IMR-90 (cell line): ENCODE measurements at regions not wholly inside any gene's neighbourhood (a gene's known extent, or its start where the extent isn't known, plus 50 kb on each side); places are given as distances from the start of the nearest gene placed in this dataset.

ENCODE experiments used
- CEBPB ChIP-seq: IDR thresholded peaks from 2 replicates; pipeline ENCODE4 v1.6.1; 2012; ENCODE audit warnings: low read depth, low read length, improper control_type of control experiment
- MXI1 ChIP-seq: IDR thresholded peaks from 2 replicates; pipeline ENCODE4 v1.6.1; 2012; ENCODE audit warnings: low read depth, mild to moderate bottlenecking, low read length, moderate library complexity, borderline replicate concordance
- POLR2A ChIP-seq: IDR thresholded peaks from 2 replicates; pipeline ENCODE4 v1.6.1; 2012; ENCODE audit warnings: mild to moderate bottlenecking, low read depth, low read length
- TF ChIP-seq, protein P1 (sequence below): conservative IDR thresholded peaks from 2 replicates; pipeline ENCODE4 v1.5.1; 2012; ENCODE audit warnings: mild to moderate bottlenecking, low read depth, low read length, improper control_type of control experiment
- TF ChIP-seq, protein P2 (sequence below): fragments of 150-350 bp; IDR thresholded peaks from 2 replicates; pipeline ENCODE4 v1.6.1; 2017; ENCODE audit warnings: mild to moderate bottlenecking, antibody characterized with exemption, low read length, low read depth

DNA sequence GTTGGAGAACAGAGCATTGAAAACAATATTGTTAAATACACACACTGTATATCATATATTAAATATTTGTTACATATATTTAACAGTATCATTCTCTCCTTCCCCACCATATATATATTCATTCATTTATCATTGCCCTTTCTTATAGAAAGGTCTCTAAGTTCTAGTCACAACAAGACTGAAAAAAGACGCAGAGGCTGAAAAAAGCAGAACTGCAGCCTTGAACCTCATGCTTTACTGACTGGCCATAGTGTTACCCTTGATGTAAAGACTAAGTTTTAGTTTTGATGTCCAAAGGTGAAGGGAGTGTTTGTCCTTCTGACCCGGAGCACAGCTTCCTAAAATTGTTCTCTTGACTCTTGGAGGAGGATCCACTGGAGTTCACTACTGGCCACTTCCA is 247.9 kb downstream of the PTEN start:
- TF ChIP-seq MXI1: no peak
- TF ChIP-seq, protein P1, sequence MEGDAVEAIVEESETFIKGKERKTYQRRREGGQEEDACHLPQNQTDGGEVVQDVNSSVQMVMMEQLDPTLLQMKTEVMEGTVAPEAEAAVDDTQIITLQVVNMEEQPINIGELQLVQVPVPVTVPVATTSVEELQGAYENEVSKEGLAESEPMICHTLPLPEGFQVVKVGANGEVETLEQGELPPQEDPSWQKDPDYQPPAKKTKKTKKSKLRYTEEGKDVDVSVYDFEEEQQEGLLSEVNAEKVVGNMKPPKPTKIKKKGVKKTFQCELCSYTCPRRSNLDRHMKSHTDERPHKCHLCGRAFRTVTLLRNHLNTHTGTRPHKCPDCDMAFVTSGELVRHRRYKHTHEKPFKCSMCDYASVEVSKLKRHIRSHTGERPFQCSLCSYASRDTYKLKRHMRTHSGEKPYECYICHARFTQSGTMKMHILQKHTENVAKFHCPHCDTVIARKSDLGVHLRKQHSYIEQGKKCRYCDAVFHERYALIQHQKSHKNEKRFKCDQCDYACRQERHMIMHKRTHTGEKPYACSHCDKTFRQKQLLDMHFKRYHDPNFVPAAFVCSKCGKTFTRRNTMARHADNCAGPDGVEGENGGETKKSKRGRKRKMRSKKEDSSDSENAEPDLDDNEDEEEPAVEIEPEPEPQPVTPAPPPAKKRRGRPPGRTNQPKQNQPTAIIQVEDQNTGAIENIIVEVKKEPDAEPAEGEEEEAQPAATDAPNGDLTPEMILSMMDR: no peak
- TF ChIP-seq POLR2A: no peak
- TF ChIP-seq, protein P2, sequence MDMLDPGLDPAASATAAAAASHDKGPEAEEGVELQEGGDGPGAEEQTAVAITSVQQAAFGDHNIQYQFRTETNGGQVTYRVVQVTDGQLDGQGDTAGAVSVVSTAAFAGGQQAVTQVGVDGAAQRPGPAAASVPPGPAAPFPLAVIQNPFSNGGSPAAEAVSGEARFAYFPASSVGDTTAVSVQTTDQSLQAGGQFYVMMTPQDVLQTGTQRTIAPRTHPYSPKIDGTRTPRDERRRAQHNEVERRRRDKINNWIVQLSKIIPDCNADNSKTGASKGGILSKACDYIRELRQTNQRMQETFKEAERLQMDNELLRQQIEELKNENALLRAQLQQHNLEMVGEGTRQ: no peak
- no peak for TF ChIP-seq CEBPB
